22Rv1 (cell line): ENCODE measurements at regions not wholly inside any gene's neighbourhood (a gene's known extent, or its start where the extent isn't known, plus 50 kb on each side); places are given as distances from the start of the nearest gene placed in this dataset.

ENCODE experiments used
- ZFX ChIP-seq: fragments of 450-650 bp; IDR thresholded peaks from 2 replicates; pipeline ENCODE4 v1.6.1; 2017; ENCODE audit warnings: antibody characterized with exemption, borderline replicate concordance
- TF ChIP-seq, protein P1 (sequence below): fragments of 450-650 bp; IDR thresholded peaks from 2 replicates; pipeline ENCODE4 v1.5.1; 2017; ENCODE audit warnings: mild to moderate bottlenecking

DNA sequence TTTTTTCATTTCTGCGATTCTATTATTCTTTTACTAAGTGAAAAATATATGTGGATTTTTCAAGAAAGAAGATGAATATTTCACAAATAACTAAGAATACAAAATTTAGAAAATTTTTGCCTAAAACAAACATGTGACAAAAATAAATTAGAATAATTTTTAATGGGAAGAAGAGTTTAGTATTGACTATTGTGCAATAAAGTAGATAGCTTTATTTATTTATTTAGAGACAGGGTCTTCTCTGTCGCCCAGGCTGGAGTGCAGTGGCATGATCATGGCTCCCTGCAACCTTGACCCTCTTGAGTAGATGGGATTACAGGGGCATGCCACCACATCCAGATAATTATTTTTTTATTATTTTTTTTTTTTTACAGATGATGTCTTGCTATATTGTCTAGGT, 95.3 kb upstream of the PAQR3 start:
- TF ChIP-seq, protein P1, sequence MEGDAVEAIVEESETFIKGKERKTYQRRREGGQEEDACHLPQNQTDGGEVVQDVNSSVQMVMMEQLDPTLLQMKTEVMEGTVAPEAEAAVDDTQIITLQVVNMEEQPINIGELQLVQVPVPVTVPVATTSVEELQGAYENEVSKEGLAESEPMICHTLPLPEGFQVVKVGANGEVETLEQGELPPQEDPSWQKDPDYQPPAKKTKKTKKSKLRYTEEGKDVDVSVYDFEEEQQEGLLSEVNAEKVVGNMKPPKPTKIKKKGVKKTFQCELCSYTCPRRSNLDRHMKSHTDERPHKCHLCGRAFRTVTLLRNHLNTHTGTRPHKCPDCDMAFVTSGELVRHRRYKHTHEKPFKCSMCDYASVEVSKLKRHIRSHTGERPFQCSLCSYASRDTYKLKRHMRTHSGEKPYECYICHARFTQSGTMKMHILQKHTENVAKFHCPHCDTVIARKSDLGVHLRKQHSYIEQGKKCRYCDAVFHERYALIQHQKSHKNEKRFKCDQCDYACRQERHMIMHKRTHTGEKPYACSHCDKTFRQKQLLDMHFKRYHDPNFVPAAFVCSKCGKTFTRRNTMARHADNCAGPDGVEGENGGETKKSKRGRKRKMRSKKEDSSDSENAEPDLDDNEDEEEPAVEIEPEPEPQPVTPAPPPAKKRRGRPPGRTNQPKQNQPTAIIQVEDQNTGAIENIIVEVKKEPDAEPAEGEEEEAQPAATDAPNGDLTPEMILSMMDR, result no peak
- TF ChIP-seq ZFX, result no peak
